Activated naive CD8-positive, alpha-beta T cell treated with anti-CD3 and anti-CD28 coated beads, Interleukin-2, amount 50 U/mL, for 16 hours (primary cell): ENCODE measurements at regions not wholly inside any gene's neighbourhood (a gene's known extent, or its start where the extent isn't known, plus 50 kb on each side); places are given as distances from the start of the nearest gene placed in this dataset.
"Not testable (repeated sequence)": the region's sequence is repeated elsewhere in the genome, so short reads cannot be mapped to it uniquely, and the experiment has no call there.

Source experiments
- DNase-seq: peaks from one replicate; pipeline ENCODE4 v3.0.0-alpha.2; 2020; ENCODE audit warnings: low read depth, low spot score

DNA sequence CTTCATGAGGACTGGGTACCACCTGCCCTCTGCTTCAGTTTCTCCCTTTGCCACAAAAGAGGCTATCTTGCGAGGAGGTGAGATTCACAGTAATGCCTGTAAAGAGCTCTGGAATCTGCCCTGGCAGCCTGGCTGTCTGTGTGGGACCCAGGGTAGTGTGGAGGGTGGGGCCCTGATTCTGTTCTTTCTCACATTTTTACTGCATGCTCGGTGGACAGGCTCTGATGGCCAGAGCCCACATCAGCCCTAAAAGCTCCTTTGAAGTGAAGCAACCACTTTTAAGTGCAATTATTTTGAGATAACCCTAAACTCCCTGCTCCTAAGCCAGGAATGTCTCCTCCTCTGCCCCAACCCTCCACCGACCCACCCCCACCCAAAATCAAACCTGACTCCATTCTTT, 92.1 kb upstream of the PODXL start:
- DNase-seq: no peak

GRCh38 chr7:131646203-131646602, 89.8 kb upstream of the PODXL start:
- DNase-seq: no peak

DNA sequence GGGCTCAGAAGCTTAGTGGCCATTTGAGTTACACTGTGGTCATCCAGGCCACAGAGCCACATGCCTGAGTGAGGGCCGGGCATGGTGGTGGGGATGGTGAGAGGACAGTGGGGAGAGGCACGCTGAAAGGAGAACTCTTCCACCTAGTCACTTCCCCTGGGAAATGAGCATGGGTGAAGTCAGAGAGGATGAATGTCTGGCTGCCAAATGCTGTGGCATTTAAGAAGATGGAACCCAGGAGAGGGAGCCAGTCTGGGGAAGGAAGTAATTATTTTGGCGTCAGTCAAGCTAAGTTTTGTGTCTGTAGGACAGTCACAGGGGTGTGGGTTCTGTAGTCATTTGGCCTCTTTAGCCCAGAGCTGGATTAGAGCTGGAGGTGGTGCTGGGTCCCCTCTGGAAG, 86.0 kb upstream of the PODXL start:
- DNase-seq: no peak

GRCh38 chr7:131640686-131641085, 84.3 kb upstream of the PODXL start:
- DNase-seq: no peak

GRCh38 chr7:131638641-131639430, 82.4 kb upstream of the PODXL start:
- no peak for DNase-seq

- no peak for DNase-seq
Observed at GRCh38 chr7:131637859-131638258, 81.4 kb upstream of the PODXL start.

GRCh38 chr7:131636092-131636491, 79.7 kb upstream of the PODXL start:
- no peak for DNase-seq

GRCh38 chr7:131634197-131634596, 77.8 kb upstream of the PODXL start:
- DNase-seq: not testable (repeated sequence)

- no peak for DNase-seq
Observed at GRCh38 chr7:131633342-131633843, 77.0 kb upstream of the PODXL start.

GRCh38 chr7:131630427-131630826, 74.0 kb upstream of the PODXL start:
- DNase-seq: no peak

GRCh38 chr7:131629217-131629882, 72.9 kb upstream of the PODXL start:
- no peak for DNase-seq

DNA sequence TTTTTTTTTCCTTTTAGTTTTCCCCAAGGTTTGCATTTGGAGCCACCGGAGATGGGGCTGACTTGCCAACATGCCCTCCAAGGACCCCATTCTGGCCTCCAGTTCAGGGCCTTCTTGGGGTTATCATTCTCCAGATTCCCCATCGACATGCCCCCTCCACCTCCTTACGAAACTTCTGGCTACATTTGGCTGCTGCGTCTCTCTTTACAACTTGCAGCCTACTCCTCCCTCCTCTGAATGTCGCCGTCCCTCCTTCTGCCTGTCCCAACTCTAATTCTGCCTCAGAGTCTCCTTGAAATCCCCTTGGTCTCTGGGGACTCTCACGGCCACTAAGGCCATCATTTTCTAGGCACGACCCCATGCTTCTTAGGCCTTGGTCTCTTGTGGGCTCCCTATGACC, 72.2 kb upstream of the PODXL start:
- DNase-seq: no peak

DNA sequence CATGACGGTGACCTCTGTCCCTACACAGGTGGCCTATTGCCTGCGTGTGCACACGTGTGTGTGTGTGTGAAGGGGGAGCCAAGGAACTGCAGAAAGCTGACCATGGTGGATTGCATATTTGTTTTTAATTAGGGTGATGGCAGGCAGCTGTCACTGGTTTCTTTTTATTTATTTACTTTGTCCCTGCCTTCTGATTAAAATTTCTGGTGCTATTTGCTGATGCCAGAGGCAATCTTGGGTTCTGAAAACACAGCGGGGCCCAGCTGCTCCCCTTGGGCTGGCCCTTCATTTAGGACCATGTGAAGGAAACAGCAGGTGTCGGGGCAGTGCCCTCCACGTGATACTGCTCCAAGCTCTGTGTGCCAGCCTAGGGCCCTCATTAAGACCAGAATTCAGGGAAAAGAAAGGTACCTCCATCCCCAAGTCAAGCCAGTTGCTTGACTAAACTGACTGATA, 71.3 kb upstream of the PODXL start:
- DNase-seq: no peak

DNA sequence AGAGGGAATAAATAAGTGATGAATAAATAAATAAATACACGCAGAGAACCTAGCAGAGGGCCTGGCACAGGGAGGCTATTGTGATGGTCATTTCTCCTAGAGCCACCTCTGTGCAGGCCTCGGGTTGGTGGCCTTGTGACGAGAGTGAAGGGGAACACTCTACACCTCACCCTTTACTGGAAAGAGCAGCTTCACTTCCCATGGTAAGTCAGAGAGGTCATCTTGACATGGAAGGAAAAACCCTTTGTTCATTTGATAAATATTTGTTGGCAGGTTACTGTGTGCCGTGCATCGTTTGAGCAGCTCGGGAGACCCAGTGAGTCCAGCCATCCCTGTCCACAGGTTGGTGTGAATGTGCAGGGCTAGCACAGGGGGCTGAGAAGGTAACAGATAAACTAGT, 70.2 kb upstream of the PODXL start:
- DNase-seq: no peak

- no peak for DNase-seq
Observed at GRCh38 chr7:131625817-131626372, 69.5 kb upstream of the PODXL start.

- not testable (repeated sequence) for DNase-seq
Observed at GRCh38 chr7:131625345-131625744, 68.9 kb upstream of the PODXL start.

GRCh38 chr7:131624536-131624935, 68.1 kb upstream of the PODXL start:
- no peak for DNase-seq

- DNase-seq: no peak
Observed at GRCh38 chr7:131623154-131623553, 66.7 kb upstream of the PODXL start.

DNA sequence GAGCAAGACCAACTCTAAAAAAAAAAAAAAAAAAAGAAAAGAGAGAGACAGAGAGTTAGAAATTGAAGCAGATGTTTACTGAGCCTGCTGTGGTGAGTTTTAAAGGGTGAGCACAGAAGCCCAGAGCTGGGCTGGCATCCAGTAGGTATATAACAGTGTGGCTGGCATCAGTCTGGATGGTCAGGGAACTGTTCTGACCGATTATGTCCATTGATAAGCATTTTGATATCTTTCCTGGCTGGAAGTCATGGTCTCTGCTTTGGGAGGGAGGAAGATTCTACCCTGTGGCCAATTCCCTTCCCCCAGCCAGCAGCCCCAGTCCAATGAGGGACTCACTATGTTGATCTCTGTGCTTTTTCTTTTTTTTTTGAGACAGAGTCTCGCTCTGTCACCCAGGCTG, 65.2 kb upstream of the PODXL start:
- no peak for DNase-seq

DNA sequence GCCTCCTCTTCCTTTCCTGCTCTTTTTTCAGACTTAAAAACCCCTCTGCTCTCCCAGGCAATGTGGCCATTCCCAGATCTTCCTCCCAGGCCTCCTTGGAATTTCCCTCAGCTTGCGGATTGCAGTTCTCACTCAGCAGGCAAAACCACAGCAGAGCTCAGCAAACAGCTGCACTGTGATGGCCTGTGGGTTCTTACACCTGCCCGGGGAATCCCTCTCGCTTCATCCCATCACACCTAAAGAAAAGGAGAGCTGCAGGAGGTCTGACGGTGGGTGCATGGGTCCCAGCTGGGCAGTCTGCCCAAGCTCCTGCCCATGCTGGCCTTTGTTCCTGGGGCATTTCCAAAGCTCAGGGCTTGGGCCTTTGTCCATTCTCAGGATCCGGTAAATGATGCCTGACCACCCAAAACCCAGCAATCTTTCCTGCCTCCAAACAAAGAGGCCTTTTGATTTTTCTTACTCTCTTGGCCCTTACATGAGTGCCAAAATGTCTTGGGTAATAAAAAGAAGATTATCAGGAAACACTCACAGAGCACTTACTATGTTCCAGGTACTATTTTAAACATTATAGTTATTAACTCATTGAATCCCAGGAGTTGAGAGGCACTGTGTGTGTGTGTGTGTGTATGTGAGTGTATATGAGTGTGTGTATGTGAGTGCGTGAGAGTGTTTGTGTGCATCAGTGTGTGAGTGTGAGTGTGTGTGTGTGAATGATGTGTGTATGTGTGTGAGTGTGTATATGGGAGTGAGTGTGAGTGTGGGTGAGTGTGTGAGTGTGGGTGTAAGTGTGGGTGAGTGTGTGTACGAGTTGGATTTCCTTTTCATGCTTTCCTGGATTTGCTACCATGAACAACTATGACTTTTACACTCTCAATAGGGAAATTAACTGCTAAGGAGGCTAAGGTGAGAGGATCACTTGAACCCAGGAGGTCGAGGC, 64.5 kb upstream of the PODXL start:
- DNase-seq: no peak
